Ishikawa (cell line): ENCODE measurements at regions not wholly inside any gene's neighbourhood (a gene's known extent, or its start where the extent isn't known, plus 50 kb on each side); places are given as distances from the start of the nearest gene placed in this dataset.

ENCODE experiments used
- CEBPB ChIP-seq: IDR thresholded peaks from 2 replicates; pipeline ENCODE4 v1.6.1; 2012
- EGR1 ChIP-seq: IDR thresholded peaks from 2 replicates; pipeline ENCODE4 v1.6.1; 2012
- EP300 ChIP-seq: IDR thresholded peaks from 2 replicates; pipeline ENCODE4 v1.6.1; 2012; ENCODE audit warnings: borderline replicate concordance
- FOXM1 ChIP-seq: IDR thresholded peaks from 2 replicates; pipeline ENCODE4 v1.6.1; 2012; ENCODE audit warnings: low read depth, borderline replicate concordance
- MAX ChIP-seq: IDR thresholded peaks from 2 replicates; pipeline ENCODE4 v1.6.1; 2012
- NFIC ChIP-seq: IDR thresholded peaks from 2 replicates; pipeline ENCODE4 v1.6.1; 2012
- RAD21 ChIP-seq: IDR thresholded peaks from 2 replicates; pipeline ENCODE4 v1.6.1; 2012; ENCODE audit warnings: low read depth
- TAF1 ChIP-seq: IDR thresholded peaks from 2 replicates; pipeline ENCODE4 v1.6.1; 2012; ENCODE audit warnings: low read depth, mild to moderate bottlenecking
- TCF12 ChIP-seq: IDR thresholded peaks from 2 replicates; pipeline ENCODE4 v1.6.1; 2012; ENCODE audit warnings: low read depth
- ZBTB7A ChIP-seq: IDR thresholded peaks from 2 replicates; pipeline ENCODE4 v1.6.1; 2012; ENCODE audit warnings: low read depth

- TF ChIP-seq RAD21 (no peak), MAX (no peak), TAF1 (no peak), TCF12 (no peak), CEBPB (no peak), FOXM1 (no peak), EGR1 (no peak), EP300 (no peak), NFIC (no peak), ZBTB7A (no peak)
Observed at GRCh38 chr12:34304546-34304945, 282.2 kb downstream of the ALG10 start.
